ENCODE measurements at regions not wholly inside any gene's neighbourhood (a gene's known extent, or its start where the extent isn't known, plus 50 kb on each side); places are given as distances from the start of the nearest gene placed in this dataset.

- TF ChIP-seq CTCF (IDR thresholded peaks at IDR 0.05), result no peak
- TF ChIP-seq POLR2A (IDR thresholded peaks at IDR 0.05), result no peak
These were observed 75.1 kb upstream of the SLC38A4 start for GRCh38 chr12:46900734-46901463.

Measured in testis (tissue), 2 donors.